ENCODE measurements at regions not wholly inside any gene's neighbourhood (a gene's known extent, or its start where the extent isn't known, plus 50 kb on each side); places are given as distances from the start of the nearest gene placed in this dataset.

DNA sequence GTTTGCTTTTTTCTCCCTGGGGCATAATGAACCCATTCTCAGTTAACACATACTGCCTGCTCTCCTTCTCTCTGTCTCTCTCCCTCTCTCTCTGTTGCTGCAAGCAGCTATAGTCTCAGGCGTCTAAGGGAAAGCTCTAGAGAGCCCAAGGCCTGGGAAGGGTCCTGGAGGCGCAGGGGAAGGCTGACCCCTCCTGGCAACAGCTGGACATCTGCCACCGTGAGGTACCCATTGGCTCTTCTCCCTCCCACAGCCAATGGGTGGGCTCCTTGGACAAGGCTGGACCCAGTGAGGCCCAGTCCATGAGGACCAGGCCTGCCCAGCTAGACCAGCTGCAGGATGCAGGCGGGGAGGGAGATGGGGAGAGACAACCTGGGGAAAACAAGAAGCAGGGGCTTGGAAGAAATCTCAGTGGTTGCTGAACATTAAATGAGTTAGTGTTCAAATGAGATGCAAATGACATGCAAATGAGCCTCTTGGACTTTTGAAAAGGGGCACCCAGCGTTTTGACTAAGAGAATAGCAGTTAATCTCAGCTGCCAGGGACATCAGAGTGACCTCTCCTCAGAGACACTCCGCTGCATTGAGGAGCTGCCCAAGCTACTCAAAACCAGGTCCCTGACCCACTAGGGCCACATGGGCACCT, 349.7 kb downstream of the BUD13 start:
- no peak overlapping the region for H3K27ac ChIP-seq (ENCODE audit: low read depth, low read length)

DNA sequence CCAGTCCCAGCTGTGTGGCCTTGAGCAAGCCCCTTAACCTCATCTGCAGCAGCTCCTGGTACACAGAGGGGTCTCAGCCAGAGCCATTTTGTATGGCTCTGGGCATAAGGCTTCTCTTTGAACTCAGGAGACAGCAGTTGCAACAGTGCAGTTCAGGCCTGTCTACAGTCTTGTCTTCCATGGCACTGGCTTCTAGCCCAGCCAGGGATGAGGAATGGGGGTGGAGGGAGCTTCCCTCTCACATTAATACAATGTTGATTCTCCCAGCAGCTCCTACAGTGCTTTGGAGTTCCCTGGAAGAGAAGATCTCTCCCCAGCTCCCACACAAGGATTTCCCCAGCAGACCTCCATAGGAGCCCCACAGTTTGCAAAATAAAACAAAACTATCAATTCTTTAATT, 350.2 kb downstream of the BUD13 start:
- Histone ChIP-seq H3K4me3 (ENCODE audit: low read depth in 1 of 5, low read length in 5 of 5) (no peak overlapping the region), H3K9ac (ENCODE audit: low read length in 5 of 5) (no peak overlapping the region), H3K9me3 (ENCODE audit: control insufficient read depth in 5 of 5, low read length in 5 of 5) (no peaks in the 10 kb centered on the region), H3K36me3 (ENCODE audit: control insufficient read depth in 5 of 5, insufficient read depth in 5 of 5, low read length in 5 of 5) (no peaks in the 10 kb centered on the region), H3K27me3 (ENCODE audit: control insufficient read depth in 5 of 5, insufficient read depth in 4 of 5, low read length in 5 of 5) (peaks cover 0 to 16% (median 8%) of the 10 kb centered on the region in 5 donors), H3K27ac (ENCODE audit: low read depth, low read length) (no peak overlapping the region), H3K4me1 (ENCODE audit: control insufficient read depth in 5 of 5, insufficient read depth in 5 of 5, low read length in 5 of 5) (no peaks in the 10 kb centered on the region)

More for the DNA sequence above, 349.7 kb downstream of the BUD13 start:
- Histone ChIP-seq H3K9me3 (ENCODE audit: control insufficient read depth in 5 of 5, low read length in 5 of 5) (no peaks in the 10 kb centered on the region), H3K4me1 (ENCODE audit: control insufficient read depth in 5 of 5, insufficient read depth in 5 of 5, low read length in 5 of 5) (peaks cover 0 to 5% (median 0%) of the 10 kb centered on the region in 5 donors), H3K36me3 (ENCODE audit: control insufficient read depth in 5 of 5, insufficient read depth in 5 of 5, low read length in 5 of 5) (no peaks in the 10 kb centered on the region), H3K9ac (ENCODE audit: low read length in 5 of 5) (no peak overlapping the region), H3K4me3 (ENCODE audit: low read depth in 1 of 5, low read length in 5 of 5) (no peak overlapping the region), H3K27me3 (ENCODE audit: control insufficient read depth in 5 of 5, insufficient read depth in 4 of 5, low read length in 5 of 5) (peaks cover 0 to 16% (median 7%) of the 10 kb centered on the region in 5 donors)

DNA sequence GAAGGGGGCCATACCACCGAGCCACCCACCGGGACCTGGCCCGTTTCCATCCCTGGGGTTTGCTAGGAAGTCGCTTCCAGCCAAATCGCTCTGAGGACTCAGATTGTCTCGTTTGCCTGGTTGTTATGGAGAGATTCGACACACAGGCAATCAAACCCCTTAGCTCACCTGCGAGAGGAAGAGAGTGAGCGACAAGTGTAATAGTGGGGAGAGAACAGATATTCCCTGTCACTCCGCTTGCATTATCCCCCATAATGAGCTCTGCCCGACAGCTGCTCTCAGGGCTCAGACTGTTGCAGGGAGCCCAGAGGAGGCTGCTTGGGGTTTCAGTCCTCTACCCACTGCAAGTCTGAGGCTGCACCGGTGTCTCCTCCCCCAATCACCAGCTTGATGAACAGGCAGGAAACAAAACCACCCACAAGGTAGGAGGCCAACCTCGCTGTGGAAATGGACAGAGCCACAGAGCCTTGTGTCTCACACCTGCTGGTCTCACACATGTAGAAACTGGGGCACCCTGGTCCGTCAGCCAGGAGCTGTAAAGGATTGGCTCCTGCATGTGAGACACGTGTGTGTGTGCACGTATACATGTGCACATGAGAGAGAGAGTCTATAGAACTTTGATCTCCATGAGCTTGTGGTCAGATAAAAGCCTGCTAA, 351.1 kb downstream of the BUD13 start:
- Histone ChIP-seq H3K9ac (ENCODE audit: low read length in 5 of 5) (no peak overlapping the region), H3K4me1 (ENCODE audit: control insufficient read depth in 5 of 5, insufficient read depth in 5 of 5, low read length in 5 of 5) (no peaks in the 10 kb centered on the region), H3K27me3 (ENCODE audit: control insufficient read depth in 5 of 5, insufficient read depth in 4 of 5, low read length in 5 of 5) (peaks cover 0 to 16% (median 13%) of the 10 kb centered on the region in 5 donors), H3K36me3 (ENCODE audit: control insufficient read depth in 5 of 5, insufficient read depth in 5 of 5, low read length in 5 of 5) (no peaks in the 10 kb centered on the region), H3K4me3 (ENCODE audit: low read depth in 1 of 5, low read length in 5 of 5) (no peak overlapping the region), H3K9me3 (ENCODE audit: control insufficient read depth in 5 of 5, low read length in 5 of 5) (no peaks in the 10 kb centered on the region), H3K27ac (ENCODE audit: low read depth, low read length) (no peak overlapping the region)

DNA sequence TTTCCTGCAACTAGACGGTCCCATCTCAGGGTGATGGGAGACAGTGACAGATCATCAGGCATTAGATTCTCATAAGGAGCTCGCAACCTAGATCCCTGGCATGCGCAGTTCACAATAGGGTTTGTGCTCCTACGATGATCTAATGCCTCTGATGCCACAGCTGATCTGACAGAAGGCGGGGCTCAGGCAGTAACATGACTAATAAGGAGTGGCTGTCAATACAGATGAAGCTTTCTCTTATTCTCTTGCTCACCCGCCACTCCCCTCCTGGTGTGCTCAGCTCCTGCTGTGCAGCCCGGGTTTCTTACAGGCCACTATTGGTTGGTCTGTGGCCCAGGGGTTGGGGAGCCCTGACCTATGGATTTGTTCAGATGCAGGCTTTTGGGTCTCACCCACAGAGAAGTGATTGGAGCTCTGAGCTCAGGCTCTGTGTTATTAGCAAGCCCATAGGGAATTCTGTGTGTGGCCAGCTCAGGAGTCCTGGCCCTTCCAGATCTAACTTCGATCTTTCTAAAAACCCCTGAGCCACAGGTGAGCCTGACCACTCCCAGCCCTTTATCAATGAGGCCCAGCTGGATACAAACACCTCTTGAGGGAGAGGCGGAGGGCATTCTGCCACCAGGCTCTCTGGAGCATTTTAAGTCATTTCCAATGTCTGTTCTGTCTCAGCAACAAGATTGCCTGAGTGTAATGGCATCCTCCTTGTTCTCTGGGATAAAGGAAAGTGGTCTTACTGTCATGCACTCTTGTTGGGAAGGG, 351.8 kb downstream of the BUD13 start:
- H3K4me3 ChIP-seq (ENCODE audit: low read depth in 1 of 5, low read length in 5 of 5), result no peak overlapping the region
- H3K36me3 ChIP-seq (ENCODE audit: control insufficient read depth in 5 of 5, insufficient read depth in 5 of 5, low read length in 5 of 5), result no peaks in the 10 kb centered on the region
- peaks cover 0 to 16% (median 13%) of the 10 kb centered on the region in 5 donors for H3K27me3 ChIP-seq (ENCODE audit: control insufficient read depth in 5 of 5, insufficient read depth in 4 of 5, low read length in 5 of 5)
- H3K27ac ChIP-seq (ENCODE audit: low read depth, low read length), result no peak overlapping the region
- H3K9me3 ChIP-seq (ENCODE audit: control insufficient read depth in 5 of 5, low read length in 5 of 5), result no peaks in the 10 kb centered on the region
- H3K4me1 ChIP-seq (ENCODE audit: control insufficient read depth in 5 of 5, insufficient read depth in 5 of 5, low read length in 5 of 5), result no peaks in the 10 kb centered on the region
- no peak overlapping the region for H3K9ac ChIP-seq (ENCODE audit: low read length in 5 of 5)

DNA sequence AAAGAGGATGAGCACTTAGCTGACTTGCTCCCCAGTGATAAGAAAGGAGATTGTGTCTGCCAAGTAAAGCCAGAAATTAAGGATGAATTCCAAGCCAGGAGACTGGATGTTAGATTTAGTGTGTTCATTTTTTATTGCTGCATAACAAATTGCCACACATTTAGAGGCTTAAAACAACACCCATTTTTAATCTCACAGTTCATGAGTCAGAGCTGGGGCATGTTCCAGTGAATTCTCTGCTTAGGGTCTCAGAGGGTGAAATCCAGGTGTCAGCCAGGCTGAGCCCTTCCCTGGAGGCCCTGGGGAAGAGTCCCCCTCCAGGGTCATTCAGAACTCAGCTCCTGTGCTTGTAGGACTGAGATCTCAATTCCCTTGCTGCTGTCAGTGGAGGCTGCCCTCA, 352.8 kb downstream of the BUD13 start:
- H3K9me3 ChIP-seq (ENCODE audit: control insufficient read depth in 5 of 5, low read length in 5 of 5), result no peaks in the 10 kb centered on the region
- H3K27me3 ChIP-seq (ENCODE audit: control insufficient read depth in 5 of 5, insufficient read depth in 4 of 5, low read length in 5 of 5), result peaks cover 0 to 16% (median 13%) of the 10 kb centered on the region in 5 donors
- no peaks in the 10 kb centered on the region for H3K4me1 ChIP-seq (ENCODE audit: control insufficient read depth in 5 of 5, insufficient read depth in 5 of 5, low read length in 5 of 5)
- H3K36me3 ChIP-seq (ENCODE audit: control insufficient read depth in 5 of 5, insufficient read depth in 5 of 5, low read length in 5 of 5), result no peaks in the 10 kb centered on the region
- H3K4me3 ChIP-seq (ENCODE audit: low read depth in 1 of 5, low read length in 5 of 5), result no peak overlapping the region
- no peak overlapping the region for H3K27ac ChIP-seq (ENCODE audit: low read depth, low read length)
- no peak overlapping the region for H3K9ac ChIP-seq (ENCODE audit: low read length in 5 of 5)

DNA sequence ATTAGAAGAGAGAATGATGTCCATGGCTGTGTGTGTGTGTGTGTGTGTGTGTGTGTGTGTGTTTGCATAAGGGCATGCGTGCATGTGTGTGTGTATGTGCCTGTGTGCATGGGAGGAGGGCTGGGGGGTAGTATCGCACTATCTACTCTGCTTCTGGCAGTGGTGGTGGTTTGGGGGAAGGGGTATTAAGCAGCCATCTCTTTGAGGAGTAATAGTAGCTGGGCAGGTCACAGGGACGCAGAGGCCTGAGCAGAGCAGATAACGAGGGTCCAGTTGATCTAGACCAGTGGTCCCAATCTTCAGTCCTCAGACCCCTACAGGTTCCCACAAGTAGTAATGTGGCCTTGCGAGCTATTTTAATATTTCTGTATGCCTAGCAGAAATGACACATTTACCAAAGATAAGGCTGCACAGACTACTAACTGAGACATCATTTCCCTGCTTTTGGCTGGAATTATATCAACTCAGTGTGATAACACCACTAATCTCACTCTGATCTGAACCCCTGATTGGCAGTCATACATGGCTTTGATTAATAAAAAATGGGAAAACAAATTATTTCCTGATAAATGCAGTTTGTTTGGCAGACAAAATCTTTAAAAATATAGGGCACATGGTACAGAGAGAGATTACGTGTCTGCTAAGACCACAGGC, 354.3 kb downstream of the BUD13 start:
- Histone ChIP-seq H3K27ac (ENCODE audit: low read depth, low read length) (no peak overlapping the region), H3K36me3 (ENCODE audit: control insufficient read depth in 5 of 5, insufficient read depth in 5 of 5, low read length in 5 of 5) (no peaks in the 10 kb centered on the region), H3K9me3 (ENCODE audit: control insufficient read depth in 5 of 5, low read length in 5 of 5) (no peaks in the 10 kb centered on the region), H3K9ac (ENCODE audit: low read length in 5 of 5) (no peak overlapping the region), H3K4me1 (ENCODE audit: control insufficient read depth in 5 of 5, insufficient read depth in 5 of 5, low read length in 5 of 5) (no peaks in the 10 kb centered on the region), H3K27me3 (ENCODE audit: control insufficient read depth in 5 of 5, insufficient read depth in 4 of 5, low read length in 5 of 5) (peaks cover 0 to 16% (median 10%) of the 10 kb centered on the region in 5 donors), H3K4me3 (ENCODE audit: low read depth in 1 of 5, low read length in 5 of 5) (no peak overlapping the region)

DNA sequence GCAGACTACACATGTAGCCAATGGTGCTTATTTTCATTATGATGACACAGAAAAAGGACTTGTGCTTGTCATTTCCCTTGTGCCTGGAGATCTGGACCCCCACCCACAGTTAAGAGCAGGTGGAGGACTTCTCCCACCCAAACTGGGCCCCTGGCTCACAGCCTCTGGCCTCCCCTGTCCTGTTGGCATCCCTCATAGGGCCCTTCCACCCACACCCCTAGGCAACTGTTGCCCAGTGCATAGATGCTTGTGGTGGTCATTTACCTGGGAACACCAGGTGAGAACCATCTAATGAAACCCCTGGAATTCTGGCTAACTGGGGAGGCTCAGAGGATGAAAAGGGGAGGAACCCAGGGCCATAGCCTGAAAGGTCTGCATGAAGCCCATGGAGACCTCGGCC, 355.9 kb downstream of the BUD13 start:
- Histone ChIP-seq H3K27me3 (ENCODE audit: control insufficient read depth in 5 of 5, insufficient read depth in 4 of 5, low read length in 5 of 5) (peaks cover 0 to 14% (median 7%) of the 10 kb centered on the region in 5 donors), H3K4me3 (ENCODE audit: low read depth in 1 of 5, low read length in 5 of 5) (no peak overlapping the region), H3K36me3 (ENCODE audit: control insufficient read depth in 5 of 5, insufficient read depth in 5 of 5, low read length in 5 of 5) (no peaks in the 10 kb centered on the region), H3K9ac (ENCODE audit: low read length in 5 of 5) (no peak overlapping the region), H3K27ac (ENCODE audit: low read depth, low read length) (no peak overlapping the region), H3K9me3 (ENCODE audit: control insufficient read depth in 5 of 5, low read length in 5 of 5) (no peaks in the 10 kb centered on the region), H3K4me1 (ENCODE audit: control insufficient read depth in 5 of 5, insufficient read depth in 5 of 5, low read length in 5 of 5) (no peaks in the 10 kb centered on the region)

DNA sequence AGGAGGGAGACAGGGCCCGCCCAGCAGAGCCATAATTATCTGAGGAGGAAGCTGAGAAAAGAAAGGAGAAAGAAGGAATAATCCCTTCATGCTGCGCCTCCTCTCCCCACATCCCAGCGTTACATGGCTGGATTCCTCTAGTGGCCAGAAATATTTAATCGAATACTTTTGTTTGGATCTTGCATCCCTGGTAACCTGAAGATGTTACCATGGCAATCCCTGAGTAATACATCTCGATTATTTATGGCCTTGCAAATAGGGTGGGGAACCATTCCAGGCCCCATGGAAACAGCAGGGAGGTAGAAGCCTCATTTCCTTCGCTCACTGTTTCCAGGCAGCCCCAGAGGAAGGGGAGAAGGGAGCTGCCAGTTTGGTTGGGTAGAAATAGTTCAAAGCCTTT, 357.7 kb downstream of the BUD13 start:
- no peak overlapping the region for H3K27ac ChIP-seq (ENCODE audit: low read depth, low read length)
- peaks cover 0 to 6% (median 0%) of the 10 kb centered on the region in 5 donors for H3K27me3 ChIP-seq (ENCODE audit: control insufficient read depth in 5 of 5, insufficient read depth in 4 of 5, low read length in 5 of 5)

DNA sequence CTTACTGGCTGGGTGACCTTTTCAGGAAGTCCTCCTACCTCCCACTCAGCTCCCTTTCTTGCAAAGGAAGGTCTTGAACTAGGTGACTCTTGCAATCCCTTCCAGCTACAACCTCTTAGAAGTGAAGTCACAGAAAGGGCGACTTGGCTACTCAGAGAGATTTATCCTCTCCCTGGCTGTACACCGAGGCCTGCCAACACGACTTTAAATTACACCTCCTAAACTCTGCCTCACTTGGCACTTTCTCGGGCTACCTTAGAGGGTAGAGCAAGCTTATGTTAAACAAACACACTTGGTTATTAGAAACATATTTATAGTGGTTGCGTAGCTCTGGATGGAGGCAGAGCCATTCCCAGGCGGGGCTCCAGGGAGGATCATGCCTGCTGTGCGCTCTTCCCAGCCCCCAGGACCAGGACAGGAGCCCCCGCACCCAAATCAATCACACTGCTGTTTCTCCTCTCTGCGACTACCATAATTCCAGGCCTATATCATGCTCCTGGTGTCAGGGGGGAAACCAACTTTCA, 358.4 kb downstream of the BUD13 start:
- H3K4me1 ChIP-seq (ENCODE audit: control insufficient read depth in 5 of 5, insufficient read depth in 5 of 5, low read length in 5 of 5), result no peaks in the 10 kb centered on the region
- H3K27ac ChIP-seq (ENCODE audit: low read depth, low read length), result no peak overlapping the region
- H3K9ac ChIP-seq (ENCODE audit: low read length in 5 of 5), result no peak overlapping the region
- H3K4me3 ChIP-seq (ENCODE audit: low read depth in 1 of 5, low read length in 5 of 5), result no peak overlapping the region
- peaks cover 0 to 8% (median 3%) of the 10 kb centered on the region in 5 donors for H3K27me3 ChIP-seq (ENCODE audit: control insufficient read depth in 5 of 5, insufficient read depth in 4 of 5, low read length in 5 of 5)
- H3K36me3 ChIP-seq (ENCODE audit: control insufficient read depth in 5 of 5, insufficient read depth in 5 of 5, low read length in 5 of 5), result no peaks in the 10 kb centered on the region
- no peaks in the 10 kb centered on the region for H3K9me3 ChIP-seq (ENCODE audit: control insufficient read depth in 5 of 5, low read length in 5 of 5)

More for the DNA sequence above, 357.7 kb downstream of the BUD13 start:
- Histone ChIP-seq H3K9me3 (ENCODE audit: control insufficient read depth in 5 of 5, low read length in 5 of 5) (no peaks in the 10 kb centered on the region), H3K36me3 (ENCODE audit: control insufficient read depth in 5 of 5, insufficient read depth in 5 of 5, low read length in 5 of 5) (no peaks in the 10 kb centered on the region), H3K4me3 (ENCODE audit: low read depth in 1 of 5, low read length in 5 of 5) (no peak overlapping the region), H3K4me1 (ENCODE audit: control insufficient read depth in 5 of 5, insufficient read depth in 5 of 5, low read length in 5 of 5) (no peaks in the 10 kb centered on the region), H3K9ac (ENCODE audit: low read length in 5 of 5) (no peak overlapping the region)
